ENCODE measurements at regions not wholly inside any gene's neighbourhood (a gene's known extent, or its start where the extent isn't known, plus 50 kb on each side); places are given as distances from the start of the nearest gene placed in this dataset.

GRCh38 chr20:4344670-4345069 is 95.6 kb upstream of the ADRA1D start:
- peaks cover 2% of the 10 kb centered on the region for H3K9me3 Mint-ChIP-seq (ENCODE audit: insufficient read depth)
- ChIA-PET CTCF (no interaction called here), POLR2A (no interaction called here)
- no peaks in the 10 kb centered on the region for H4K20me1 ChIP-seq (ENCODE audit: control insufficient read depth, insufficient read depth, low read length, poor library complexity, severe bottlenecking)
- no peaks in the 10 kb centered on the region for H3K79me2 ChIP-seq (ENCODE audit: control insufficient read depth, insufficient read depth, low read length)
- H3K4me2 ChIP-seq (replicated peaks; ENCODE audit: low read depth, low read length, poor library complexity, severe bottlenecking) = no peak overlapping the region
- H3K4me3 ChIP-seq (ENCODE audit: control extremely low read depth in 1 of 5, extremely low read depth in 1 of 5, insufficient read depth in 1 of 5, low read depth in 2 of 5, low read length in 4 of 5) = no peak overlapping the region
- H3K27ac ChIP-seq (ENCODE audit: low read length in 2 of 2) = no peak overlapping the region
- H2AFZ ChIP-seq (ENCODE audit: insufficient read depth, low read depth, low read length, poor library complexity, severe bottlenecking) = no peak overlapping the region
- no peak overlapping the region for H3K4me3 Mint-ChIP-seq
- intact Hi-C loops (cut with micrococcal nuclease) = no loop called here
- H3K4me1 Mint-ChIP-seq = no peaks in the 10 kb centered on the region
- no peak for TF ChIP-seq CTCF (IDR thresholded peaks at IDR 0.05)
- no peak for TF ChIP-seq EZH2 (IDR thresholded peaks at IDR 0.05; ENCODE audit: borderline replicate concordance, insufficient read depth, low read depth, low read length, poor library complexity, severe bottlenecking)
- WGBS (ENCODE audit: insufficient coverage) = no CpG with 5 or more reads among the region's 2 CpGs
- H3K9ac ChIP-seq (ENCODE audit: low read length) = no peak overlapping the region
- ATAC-seq (ENCODE audit: low read depth) = no peak
- peaks cover 0 to 2% (median 0%) of the 10 kb centered on the region in 4 experiments for H3K27me3 ChIP-seq (replicated peaks in 1 of 4; ENCODE audit: control extremely low read depth in 1 of 4, control insufficient read depth in 3 of 4, insufficient read depth in 4 of 4, low read length in 3 of 4)
- no peaks in the 10 kb centered on the region for H3K4me1 ChIP-seq (ENCODE audit: control insufficient read depth in 2 of 2, insufficient read depth in 2 of 2, low read length in 2 of 2)
- H3K36me3 ChIP-seq (replicated peaks in 1 of 2; ENCODE audit: control extremely low read depth in 1 of 2, control insufficient read depth in 1 of 2, extremely low read depth in 1 of 2, insufficient read depth in 2 of 2, low read length in 1 of 2) = no peaks in the 10 kb centered on the region
- H3K9me3 ChIP-seq (ENCODE audit: control extremely low read depth in 1 of 3, control insufficient read depth in 2 of 3, insufficient read depth in 1 of 3, low read length in 2 of 3) = no peaks in the 10 kb centered on the region
- no peak for DNase-seq
- H3K27ac Mint-ChIP-seq = no peak overlapping the region
- peaks cover 11% of the 10 kb centered on the region for H3K27me3 Mint-ChIP-seq

DNA sequence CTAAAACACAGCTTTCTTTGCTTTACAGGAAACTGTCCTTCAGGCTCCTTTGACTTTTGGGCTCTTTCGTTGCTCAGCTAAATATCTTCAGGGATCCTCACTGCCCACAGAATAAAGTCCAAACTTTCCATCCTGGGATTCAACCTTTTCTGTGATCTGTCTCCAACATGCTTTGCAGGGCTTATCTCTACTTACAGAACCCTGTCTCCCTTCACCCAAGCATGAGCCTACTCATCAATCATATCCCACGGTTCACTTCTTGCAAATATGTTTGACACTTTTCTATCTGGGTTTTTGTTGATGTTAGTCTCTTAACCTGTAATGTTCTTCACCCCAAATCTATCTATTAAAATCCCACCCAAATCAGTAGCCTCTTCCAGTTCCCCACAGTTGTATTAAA is 93.5 kb upstream of the ADRA1D start:
- Histone ChIP-seq H2AFZ (ENCODE audit: insufficient read depth, low read depth, low read length, poor library complexity, severe bottlenecking) (no peak overlapping the region), H4K20me1 (ENCODE audit: control insufficient read depth, insufficient read depth, low read length, poor library complexity, severe bottlenecking) (no peaks in the 10 kb centered on the region), H3K9me3 (ENCODE audit: control extremely low read depth in 1 of 3, control insufficient read depth in 2 of 3, insufficient read depth in 1 of 3, low read length in 2 of 3) (no peaks in the 10 kb centered on the region), H3K4me3 (ENCODE audit: control extremely low read depth in 1 of 5, extremely low read depth in 1 of 5, insufficient read depth in 1 of 5, low read depth in 2 of 5, low read length in 4 of 5) (no peak overlapping the region), H3K27me3 (replicated peaks in 1 of 4; ENCODE audit: control extremely low read depth in 1 of 4, control insufficient read depth in 3 of 4, insufficient read depth in 4 of 4, low read length in 3 of 4) (peaks cover 0 to 2% (median 0%) of the 10 kb centered on the region in 4 experiments), H3K9ac (ENCODE audit: low read length) (no peak overlapping the region), H3K27ac (ENCODE audit: low read length in 2 of 2) (no peak overlapping the region), H3K4me2 (replicated peaks; ENCODE audit: low read depth, low read length, poor library complexity, severe bottlenecking) (no peak overlapping the region), H3K79me2 (ENCODE audit: control insufficient read depth, insufficient read depth, low read length) (no peaks in the 10 kb centered on the region), H3K4me1 (ENCODE audit: control insufficient read depth in 2 of 2, insufficient read depth in 2 of 2, low read length in 2 of 2) (no peaks in the 10 kb centered on the region), H3K36me3 (replicated peaks in 1 of 2; ENCODE audit: control extremely low read depth in 1 of 2, control insufficient read depth in 1 of 2, extremely low read depth in 1 of 2, insufficient read depth in 2 of 2, low read length in 1 of 2) (no peaks in the 10 kb centered on the region)
- Mint-ChIP-seq H3K4me1 (no peaks in the 10 kb centered on the region), H3K27ac (no peak overlapping the region), H3K9me3 (ENCODE audit: insufficient read depth) (peaks cover 2% of the 10 kb centered on the region), H3K4me3 (no peak overlapping the region), H3K27me3 (peaks cover 6% of the 10 kb centered on the region)
- ATAC-seq (ENCODE audit: low read depth) (no peak), DNase-seq (no peak)
- ChIA-PET CTCF (no interaction called here), POLR2A (no interaction called here)
- 63% methylated on average over 1 of the region's 2 CpGs for WGBS (ENCODE audit: insufficient coverage)
- intact Hi-C loops (cut with micrococcal nuclease) = no loop called here
- TF ChIP-seq CTCF (IDR thresholded peaks at IDR 0.05) = no peak
- TF ChIP-seq EZH2 (IDR thresholded peaks at IDR 0.05; ENCODE audit: borderline replicate concordance, insufficient read depth, low read depth, low read length, poor library complexity, severe bottlenecking) = no peak

All from B cell (primary cell).